Skeletal muscle tissue (tissue), 3 donors: ENCODE measurements at regions not wholly inside any gene's neighbourhood (a gene's known extent, or its start where the extent isn't known, plus 50 kb on each side); places are given as distances from the start of the nearest gene placed in this dataset.
"Not testable (repeated sequence)": the region's sequence is repeated elsewhere in the genome, so short reads cannot be mapped to it uniquely, and the experiment has no call there.

Experiments
- H3K27ac ChIP-seq: one replicate; pipeline ENCODE4 v1.7.0; 2013; ENCODE audit warnings: mild to moderate bottlenecking, low read depth, low read length, inconsistent platforms
- H3K27me3 ChIP-seq, 3 donors: one replicate each; pipeline ENCODE4 v1.7.0; 2013; ENCODE audit warnings: low read length in 3 of 3; ENCODE audit not compliant: control insufficient read depth in 3 of 3, insufficient read depth in 3 of 3
- H3K36me3 ChIP-seq, 3 donors: one replicate each; pipeline ENCODE4 v1.7.0; 2013; ENCODE audit warnings: low read length in 3 of 3; ENCODE audit not compliant: control insufficient read depth in 3 of 3, insufficient read depth in 3 of 3
- H3K4me1 ChIP-seq, 3 donors: one replicate each; pipeline ENCODE4 v1.7.0; 2013; ENCODE audit warnings: low read length in 3 of 3, mild to moderate bottlenecking in 3 of 3; ENCODE audit not compliant: control insufficient read depth in 3 of 3, insufficient read depth in 3 of 3
- H3K4me3 ChIP-seq, 3 donors: one replicate each; pipeline ENCODE4 v1.7.0; 2013; ENCODE audit warnings: low read length in 3 of 3
- H3K9ac ChIP-seq, 3 donors: one replicate each; pipeline ENCODE4 v1.7.0; 2013; ENCODE audit warnings: low read length in 3 of 3, mild to moderate bottlenecking in 3 of 3, moderate library complexity in 2 of 3, low read depth in 1 of 3
- H3K9me3 ChIP-seq, 3 donors: one replicate each; pipeline ENCODE4 v1.7.0; 2013; ENCODE audit warnings: low read length in 3 of 3; ENCODE audit not compliant: control insufficient read depth in 3 of 3
- donor health status: Osteomylitis.

- not testable (repeated sequence) for H3K9ac ChIP-seq, H3K27me3 ChIP-seq, H3K4me3 ChIP-seq, H3K36me3 ChIP-seq, H3K27ac ChIP-seq, H3K9me3 ChIP-seq
- peaks cover 4 to 12% (median 7%) of the 10 kb centered on the region in 3 donors for H3K4me1 ChIP-seq
Observed at GRCh38 chr7:142625216-142625615, 124.1 kb upstream of the PRSS1 start.

DNA sequence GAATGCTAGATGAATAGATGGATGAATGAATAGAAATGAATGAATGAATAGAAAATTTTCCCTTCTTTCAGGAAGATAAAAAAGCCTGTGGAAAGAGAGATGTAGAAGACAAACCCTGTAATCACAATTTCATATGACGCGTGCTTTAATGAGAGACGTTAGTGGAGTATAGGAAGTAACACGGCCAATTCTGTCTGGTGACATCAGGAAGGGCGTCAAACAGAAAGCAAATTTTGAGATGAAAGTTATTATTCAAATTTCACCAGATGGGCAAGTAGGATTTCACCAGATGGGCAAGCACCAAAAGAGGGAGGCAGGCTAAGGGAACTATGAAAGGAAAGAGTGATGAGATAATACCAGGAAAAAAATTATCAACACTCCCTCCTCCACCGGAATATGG, 128.9 kb upstream of the PRSS1 start:
- H3K4me3 ChIP-seq: no peak overlapping the region
- no peaks in the 10 kb centered on the region for H3K9me3 ChIP-seq
- H3K9ac ChIP-seq: no peak overlapping the region
- H3K4me1 ChIP-seq: no peaks in the 10 kb centered on the region
- no peaks in the 10 kb centered on the region for H3K36me3 ChIP-seq
- peaks cover 0 to 6% (median 0%) of the 10 kb centered on the region in 3 donors for H3K27me3 ChIP-seq
- no peak overlapping the region for H3K27ac ChIP-seq

GRCh38 chr7:142618655-142619351, 130.5 kb upstream of the PRSS1 start:
- H3K27ac ChIP-seq: no peak overlapping the region
- no peaks in the 10 kb centered on the region for H3K4me1 ChIP-seq
- H3K4me3 ChIP-seq: no peak overlapping the region
- H3K36me3 ChIP-seq: no peaks in the 10 kb centered on the region
- H3K9me3 ChIP-seq: no peaks in the 10 kb centered on the region
- H3K27me3 ChIP-seq: peaks cover 0 to 6% (median 0%) of the 10 kb centered on the region in 3 donors
- no peak overlapping the region for H3K9ac ChIP-seq

DNA sequence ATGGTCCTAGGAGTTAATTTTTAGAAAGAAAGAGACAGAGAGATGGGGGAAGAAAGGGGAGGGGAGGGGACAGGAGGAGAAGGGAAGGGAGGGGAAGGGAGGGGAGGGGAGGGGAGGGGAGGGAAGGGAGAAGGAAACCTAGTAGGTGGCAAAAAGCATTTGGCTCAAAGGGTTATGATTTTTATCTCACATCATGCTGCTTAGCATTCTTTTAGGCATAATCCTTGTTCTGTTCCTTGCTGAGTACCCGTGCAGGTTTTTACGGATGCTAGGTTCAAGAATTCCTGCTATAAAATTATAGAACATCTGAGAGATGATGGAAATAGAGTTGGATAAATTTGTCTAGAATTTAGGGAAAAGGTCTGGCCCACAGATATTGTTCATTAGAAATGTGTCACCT, 132.4 kb upstream of the PRSS1 start:
- no peak overlapping the region for H3K27ac ChIP-seq
- peaks cover 0 to 6% (median 0%) of the 10 kb centered on the region in 3 donors for H3K27me3 ChIP-seq

GRCh38 chr7:142616121-142616643, 133.1 kb upstream of the PRSS1 start:
- Histone ChIP-seq H3K36me3 (no peaks in the 10 kb centered on the region), H3K9me3 (no peaks in the 10 kb centered on the region), H3K9ac (no peak overlapping the region), H3K27me3 (peaks cover 0 to 6% (median 0%) of the 10 kb centered on the region in 3 donors), H3K4me3 (no peak overlapping the region), H3K4me1 (peaks cover 0 to 2% (median 0%) of the 10 kb centered on the region in 3 donors), H3K27ac (no peak overlapping the region)

More for the DNA sequence above, 132.4 kb upstream of the PRSS1 start:
- Histone ChIP-seq H3K36me3 (no peaks in the 10 kb centered on the region), H3K9ac (no peak overlapping the region), H3K4me3 (no peak overlapping the region), H3K4me1 (peaks cover 0 to under 1% (median 0%) of the 10 kb centered on the region in 3 donors), H3K9me3 (no peaks in the 10 kb centered on the region)

- Histone ChIP-seq H3K9ac (no peak overlapping the region), H3K4me3 (no peak overlapping the region), H3K36me3 (no peaks in the 10 kb centered on the region), H3K4me1 (peaks cover 0 to 2% (median 0%) of the 10 kb centered on the region in 3 donors), H3K27ac (no peak overlapping the region), H3K27me3 (peaks cover 0 to 6% (median 0%) of the 10 kb centered on the region in 3 donors), H3K9me3 (no peaks in the 10 kb centered on the region)
Observed at GRCh38 chr7:142615508-142615907, 133.8 kb upstream of the PRSS1 start.

GRCh38 chr7:142614116-142614515, 135.2 kb upstream of the PRSS1 start:
- Histone ChIP-seq H3K4me1 (peaks cover 0 to 2% (median 0%) of the 10 kb centered on the region in 3 donors), H3K9ac (no peak overlapping the region), H3K9me3 (no peaks in the 10 kb centered on the region), H3K27ac (no peak overlapping the region), H3K27me3 (peaks cover 0 to 6% (median 0%) of the 10 kb centered on the region in 3 donors), H3K4me3 (no peak overlapping the region), H3K36me3 (no peaks in the 10 kb centered on the region)

DNA sequence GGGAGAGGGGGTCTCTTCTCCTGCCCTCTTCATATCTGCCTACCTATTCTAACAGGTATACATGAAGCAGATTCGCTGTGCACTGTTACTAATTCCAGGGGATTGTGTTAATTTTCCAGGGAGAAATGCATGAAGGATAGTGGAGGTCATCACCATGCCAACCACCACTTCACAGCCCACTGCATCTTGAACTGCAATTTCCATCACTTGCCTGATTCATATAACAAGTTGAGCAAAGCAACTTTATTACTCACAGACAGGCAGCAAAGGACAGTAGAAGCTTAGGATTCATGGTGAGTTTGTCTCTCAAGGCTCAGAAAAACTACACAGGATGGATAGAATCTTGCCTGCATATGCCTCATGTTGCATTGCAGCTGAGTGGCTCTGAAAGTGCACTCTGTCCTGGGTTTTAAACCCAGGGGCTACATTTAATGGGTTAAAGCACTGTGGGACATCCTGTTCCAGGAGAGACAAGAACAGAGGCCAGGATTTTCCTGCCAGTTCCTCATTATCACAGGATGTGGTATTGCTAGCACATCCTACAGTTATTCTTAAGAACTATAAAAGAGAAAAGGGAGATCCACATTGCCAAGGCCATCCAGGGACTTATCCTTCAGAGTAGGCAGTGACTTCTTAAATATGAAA, 136.9 kb upstream of the PRSS1 start:
- Histone ChIP-seq H3K27ac (no peak overlapping the region), H3K36me3 (no peaks in the 10 kb centered on the region), H3K9me3 (no peaks in the 10 kb centered on the region), H3K9ac (no peak overlapping the region), H3K4me1 (peaks cover 0 to 2% (median 0%) of the 10 kb centered on the region in 3 donors), H3K27me3 (peaks cover 0 to 6% (median 0%) of the 10 kb centered on the region in 3 donors), H3K4me3 (no peak overlapping the region)

GRCh38 chr7:142611566-142612236, 137.6 kb upstream of the PRSS1 start:
- Histone ChIP-seq H3K27me3 (peaks cover 0 to 6% (median 0%) of the 10 kb centered on the region in 3 donors), H3K27ac (no peak overlapping the region), H3K4me3 (no peak overlapping the region), H3K9me3 (no peaks in the 10 kb centered on the region), H3K36me3 (no peaks in the 10 kb centered on the region), H3K4me1 (peaks cover 0 to 2% (median 0%) of the 10 kb centered on the region in 3 donors), H3K9ac (no peak overlapping the region)
